NCI-H345 (cell line): ENCODE measurements at regions not wholly inside any gene's neighbourhood (a gene's known extent, or its start where the extent isn't known, plus 50 kb on each side); places are given as distances from the start of the nearest gene placed in this dataset.

Source experiments
- DNase-seq: peaks from one replicate; lab custom pipeline; 2025; lab: John Stamatoyannopoulos, UW

- no peak for DNase-seq
These were observed 186.1 kb upstream of the RBMS1 start for GRCh38 chr2:160679686-160680085.

GRCh38 chr2:160680294-160680693 is 186.7 kb upstream of the RBMS1 start:
- DNase-seq: no peak

- no peak for DNase-seq
These were observed 187.4 kb upstream of the RBMS1 start for GRCh38 chr2:160680974-160681373.

GRCh38 chr2:160683206-160683605 is 189.6 kb upstream of the RBMS1 start:
- DNase-seq: no peak

GRCh38 chr2:160687629-160688028 is 194.0 kb upstream of the RBMS1 start:
- DNase-seq: peak; percentile 35

- DNase-seq: no peak
These were observed 195.8 kb upstream of the RBMS1 start for GRCh38 chr2:160689441-160689840.

GRCh38 chr2:160694221-160694620 is 200.6 kb upstream of the RBMS1 start:
- DNase-seq: no peak

- DNase-seq: no peak
These were observed 201.0 kb upstream of the RBMS1 start for GRCh38 chr2:160694631-160695030.

GRCh38 chr2:160695402-160696086 is 201.9 kb upstream of the RBMS1 start:
- DNase-seq: peak; percentile 34

- no peak for DNase-seq
These were observed 202.5 kb upstream of the RBMS1 start for GRCh38 chr2:160696087-160696452.

- no peak for DNase-seq
These were observed 204.2 kb upstream of the RBMS1 start for GRCh38 chr2:160697817-160698216.

GRCh38 chr2:160700021-160700814 is 206.6 kb upstream of the RBMS1 start:
- no peak for DNase-seq

GRCh38 chr2:160701822-160702221 is 208.2 kb upstream of the RBMS1 start:
- peak; percentile 34 for DNase-seq

- no peak for DNase-seq
These were observed 209.1 kb upstream of the RBMS1 start for GRCh38 chr2:160702754-160703153.

- no peak for DNase-seq
These were observed 210.3 kb upstream of the RBMS1 start for GRCh38 chr2:160703648-160704585.

- DNase-seq: peak; percentile 6
These were observed 221.8 kb upstream of the RBMS1 start for GRCh38 chr2:160715428-160715827.

- DNase-seq: no peak
These were observed 225.5 kb upstream of the RBMS1 start for GRCh38 chr2:160719116-160719515.

GRCh38 chr2:160720098-160720497 is 226.5 kb upstream of the RBMS1 start:
- no peak for DNase-seq

GRCh38 chr2:160721089-160722040 is 227.8 kb upstream of the RBMS1 start:
- DNase-seq: no peak

GRCh38 chr2:160726046-160726445 is 232.4 kb upstream of the RBMS1 start:
- DNase-seq: no peak

GRCh38 chr2:160730296-160730995 is 236.8 kb upstream of the RBMS1 start:
- DNase-seq: no peak
